LNCaP clone FGC (cell line): ENCODE measurements at regions not wholly inside any gene's neighbourhood (a gene's known extent, or its start where the extent isn't known, plus 50 kb on each side); places are given as distances from the start of the nearest gene placed in this dataset.
A peak's percentile ranks its signal among the peaks of the same experiment; 100 is the strongest.
"Not testable (repeated sequence)": the region's sequence is repeated elsewhere in the genome, so short reads cannot be mapped to it uniquely, and the experiment has no call there.

Experiments used
- DNase-seq: peaks from one replicate; pipeline ENCODE4 v3.0.0-alpha.2; 2011; ENCODE audit warnings: low read depth
- H3K4me3 ChIP-seq: 2 replicates; pipeline ENCODE4 v1.5.1; 2011; ENCODE audit warnings: mild to moderate bottlenecking, low read depth, low read length, control low read depth
- CTCF ChIP-seq: IDR thresholded peaks from 2 replicates; pipeline ENCODE4 v1.5.1; 2012; ENCODE audit warnings: mild to moderate bottlenecking; ENCODE audit not compliant: control insufficient read depth, insufficient read depth; ENCODE audit errors: extremely low read depth

- H3K4me3 ChIP-seq = no peak overlapping the region
- no peak for DNase-seq
- no peak for TF ChIP-seq CTCF
These were observed 138.0 kb upstream of the TBX18 start for GRCh38 chr6:84902354-84902928.

GRCh38 chr6:84897988-84898594 is 133.7 kb upstream of the TBX18 start:
- H3K4me3 ChIP-seq = no peak overlapping the region
- DNase-seq = no peak
- no peak for TF ChIP-seq CTCF

GRCh38 chr6:84897011-84897410 is 132.6 kb upstream of the TBX18 start:
- no peak for TF ChIP-seq CTCF
- H3K4me3 ChIP-seq = no peak overlapping the region
- no peak for DNase-seq

- no peak for TF ChIP-seq CTCF
- H3K4me3 ChIP-seq = no peak overlapping the region
- DNase-seq = no peak
These were observed 128.3 kb upstream of the TBX18 start for GRCh38 chr6:84892671-84893070.

GRCh38 chr6:84882768-84883766 is 118.7 kb upstream of the TBX18 start:
- TF ChIP-seq CTCF = no peak
- peak; percentile 3 for DNase-seq
- H3K4me3 ChIP-seq = no peak overlapping the region

- DNase-seq, H3K4me3 ChIP-seq: not testable (repeated sequence)
These were observed 115.0 kb upstream of the TBX18 start for GRCh38 chr6:84879385-84879784.

- no peak overlapping the region for H3K4me3 ChIP-seq
- no peak for DNase-seq
- TF ChIP-seq CTCF = no peak
These were observed 113.3 kb upstream of the TBX18 start for GRCh38 chr6:84877515-84878210.
